GM12864 (cell line): ENCODE measurements at regions not wholly inside any gene's neighbourhood (a gene's known extent, or its start where the extent isn't known, plus 50 kb on each side); places are given as distances from the start of the nearest gene placed in this dataset.

Source experiments
- DNase-seq: peaks from one replicate; pipeline ENCODE4 v3.0.0-alpha.2; 2011; ENCODE audit warnings: low read depth
- H3K4me3 ChIP-seq: 2 replicates; pipeline ENCODE4 v1.5.1; 2011; ENCODE audit warnings: mild to moderate bottlenecking, low read depth, low read length, control low read depth
- CTCF ChIP-seq: IDR thresholded peaks from 2 replicates; pipeline ENCODE4 v1.5.1; 2011; ENCODE audit warnings: low read depth, mild to moderate bottlenecking, moderate library complexity, low read length, control low read depth, inconsistent platforms; ENCODE audit errors: missing control alignments

- no peak overlapping the region for H3K4me3 ChIP-seq
- DNase-seq: no peak
- no peak for TF ChIP-seq CTCF
Observed at GRCh38 chr3:76063019-76063418, 277.7 kb upstream of the ZNF717 start.

DNA sequence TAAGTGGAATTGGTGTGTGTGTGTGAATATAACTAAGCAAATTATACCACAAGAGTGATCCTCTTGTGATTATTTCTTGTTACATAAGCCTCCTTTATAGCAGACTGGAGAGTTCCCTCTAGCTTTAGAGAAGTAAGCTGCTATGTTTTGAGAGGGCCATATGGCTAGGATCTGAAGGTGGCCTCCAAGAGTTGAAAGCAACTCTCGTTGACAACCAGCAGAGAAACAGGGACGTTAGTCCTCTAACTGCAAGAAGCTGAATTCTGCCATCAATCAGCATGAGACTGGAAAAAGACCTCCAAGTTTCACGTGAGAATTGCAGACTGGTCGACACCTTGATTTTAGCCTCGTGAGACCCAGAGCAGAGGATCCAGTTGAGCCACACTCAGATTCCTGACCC lies 278.5 kb upstream of the ZNF717 start:
- H3K4me3 ChIP-seq: no peak overlapping the region
- no peak for TF ChIP-seq CTCF
- DNase-seq: no peak

GRCh38 chr3:76065964-76066363 lies 280.6 kb upstream of the ZNF717 start:
- no peak for DNase-seq
- H3K4me3 ChIP-seq: no peak overlapping the region
- no peak for TF ChIP-seq CTCF

GRCh38 chr3:76078101-76078500 lies 292.8 kb upstream of the ZNF717 start:
- H3K4me3 ChIP-seq: no peak overlapping the region
- no peak for TF ChIP-seq CTCF
- no peak for DNase-seq

GRCh38 chr3:76083992-76084391 lies 298.6 kb upstream of the ZNF717 start:
- H3K4me3 ChIP-seq: no peak overlapping the region
- no peak for DNase-seq
- TF ChIP-seq CTCF: no peak

DNA sequence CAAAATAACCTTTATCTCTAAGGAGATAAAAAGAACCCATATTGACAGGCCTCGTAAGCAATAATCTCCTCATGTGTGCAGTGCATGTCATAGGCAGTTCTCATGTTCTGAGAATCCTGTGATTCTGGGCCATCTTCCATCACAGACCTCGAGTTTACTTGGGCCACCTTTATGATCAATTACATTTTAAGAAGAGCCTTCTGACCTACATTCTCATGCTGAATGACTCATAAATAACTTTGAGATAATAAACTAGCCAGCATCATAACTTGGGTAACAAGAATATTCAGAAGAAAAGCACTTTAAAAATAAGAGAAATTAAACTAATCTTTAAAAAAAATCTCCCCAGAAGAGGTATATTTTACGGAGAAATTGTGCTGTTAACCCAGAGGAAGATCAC lies 310.7 kb upstream of the ZNF717 start:
- H3K4me3 ChIP-seq: no peak overlapping the region
- TF ChIP-seq CTCF: no peak
- DNase-seq: no peak

DNA sequence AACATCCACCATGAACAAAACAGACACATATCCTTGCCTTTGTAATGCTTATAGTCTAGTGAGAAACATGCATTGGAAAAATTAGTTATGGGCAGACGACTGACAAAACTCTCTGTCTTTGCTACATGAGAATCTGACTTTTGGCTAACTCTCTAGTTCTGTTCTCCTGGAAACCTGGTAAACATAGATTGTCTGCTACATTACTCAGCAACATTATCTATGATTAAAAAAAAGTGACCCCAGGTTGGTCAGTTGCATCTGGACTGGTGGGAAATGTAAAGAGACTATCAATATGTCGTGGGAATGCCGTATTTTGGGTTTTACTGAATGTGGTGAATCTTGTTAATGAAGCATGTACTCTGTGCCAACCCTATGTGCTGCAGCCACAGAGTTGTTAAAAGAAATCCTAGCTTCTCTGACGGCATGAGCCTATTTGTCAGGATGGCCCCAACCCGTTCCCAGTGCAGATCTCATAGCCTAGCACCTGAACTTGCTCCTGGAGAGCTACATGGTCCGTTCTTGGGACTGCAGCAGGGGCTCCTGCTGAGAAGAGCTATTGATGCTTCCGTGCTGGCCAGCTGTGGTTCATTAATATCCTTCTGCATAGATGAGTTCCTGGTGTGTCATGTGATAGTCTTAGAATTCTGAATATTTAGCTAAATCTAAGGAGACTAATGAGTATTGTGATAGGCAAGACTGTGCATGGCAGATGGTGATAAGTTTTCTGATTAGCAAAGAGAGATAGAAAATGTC lies 311.7 kb upstream of the ZNF717 start:
- no peak for TF ChIP-seq CTCF
- no peak for DNase-seq
- no peak overlapping the region for H3K4me3 ChIP-seq
